SU-DHL-6 (cell line): ENCODE measurements at regions not wholly inside any gene's neighbourhood (a gene's known extent, or its start where the extent isn't known, plus 50 kb on each side); places are given as distances from the start of the nearest gene placed in this dataset.
"Not testable (repeated sequence)": the region's sequence is repeated elsewhere in the genome, so short reads cannot be mapped to it uniquely, and the experiment has no call there.

ENCODE experiments used
- H2AFZ ChIP-seq: fragments of 200-600 bp; sonication (generic); 2 replicates; pipeline ENCODE4 v1.6.1; 2014; ENCODE audit warnings: low read depth, mild to moderate bottlenecking, moderate library complexity, mixed read lengths, antibody characterized with exemption, low read length; ENCODE audit not compliant: severe bottlenecking
- H3F3A ChIP-seq: fragments of 200-600 bp; shearing (Covaris generic); 2 replicates; pipeline ENCODE4 v1.6.0; 2016; ENCODE audit warnings: antibody characterized with exemption, mild to moderate bottlenecking; ENCODE audit not compliant: insufficient read depth
- H3K27ac ChIP-seq: fragments of 200-600 bp; sonication (generic); 2 replicates; pipeline ENCODE4 v1.5.1; 2016; ENCODE audit warnings: low read depth, mild to moderate bottlenecking, low read length, moderate library complexity, mixed read lengths
- H3K27me3 ChIP-seq: fragments of 200-600 bp; sonication (generic), shearing (Covaris generic); 2 replicates; pipeline ENCODE4 v1.6.0; 2014; ENCODE audit warnings: mild to moderate bottlenecking, low read length
- H3K36me3 ChIP-seq: fragments of 200-600 bp; sonication (generic); 2 replicates; pipeline ENCODE4 v1.6.1; 2014; ENCODE audit warnings: mild to moderate bottlenecking, low read length, mixed read lengths
- H3K4me2 ChIP-seq: fragments of 300-600, 200-600 bp; shearing (Covaris generic), sonication (generic); 2 replicates; pipeline ENCODE4 v1.6.0; 2014; ENCODE audit warnings: low read length, low read depth, mild to moderate bottlenecking; ENCODE audit not compliant: poor library complexity, severe bottlenecking
- H3K4me3 ChIP-seq: fragments of 200-600 bp; sonication (generic); 2 replicates; pipeline ENCODE4 v1.5.1; 2014; ENCODE audit warnings: antibody characterized with exemption, low read length, mild to moderate bottlenecking, mixed read lengths; ENCODE audit not compliant: insufficient read depth, poor library complexity, severe bottlenecking
- H3K79me2 ChIP-seq: fragments of 200-600 bp; sonication (generic); 2 replicates; pipeline ENCODE4 v1.6.1; 2014; ENCODE audit warnings: mild to moderate bottlenecking, low read length, moderate library complexity; ENCODE audit not compliant: insufficient read depth
- H3K9ac ChIP-seq: fragments of 200-600 bp; sonication (generic); 2 replicates; pipeline ENCODE4 v1.7.0; 2014; ENCODE audit warnings: mild to moderate bottlenecking, low read length
- H3K9me2 ChIP-seq: fragments of 200-600 bp; sonication (generic); replicated peaks from 2 replicates; pipeline ENCODE4 v1.6.1; 2014; ENCODE audit warnings: low read length; ENCODE audit not compliant: insufficient read depth
- H3K9me3 ChIP-seq: fragments of 200-600 bp; sonication (generic); 2 replicates; pipeline ENCODE4 v1.6.1; 2014; ENCODE audit warnings: low read length, mixed read lengths; ENCODE audit not compliant: insufficient read depth
- H4K20me1 ChIP-seq: fragments of 200-600 bp; sonication (generic); 2 replicates; pipeline ENCODE4 v1.6.1; 2014; ENCODE audit warnings: low read depth, mild to moderate bottlenecking, antibody characterized with exemption, low read length, moderate library complexity, mixed read lengths

- H3K27ac ChIP-seq, H3K9me3 ChIP-seq, H3K9ac ChIP-seq, H3K79me2 ChIP-seq, H3F3A ChIP-seq, H3K4me3 ChIP-seq, H4K20me1 ChIP-seq, H3K9me2 ChIP-seq, H2AFZ ChIP-seq, H3K36me3 ChIP-seq, H3K27me3 ChIP-seq: not testable (repeated sequence)
- peak overlapping the region; percentile 30 for H3K4me2 ChIP-seq
Measured at GRCh38 chr10:27291253-27291895, 50.8 kb upstream of the ACBD5 start.
